ENCODE measurements at regions not wholly inside any gene's neighbourhood (a gene's known extent, or its start where the extent isn't known, plus 50 kb on each side); places are given as distances from the start of the nearest gene placed in this dataset.
"Not testable (repeated sequence)": the region's sequence is repeated elsewhere in the genome, so short reads cannot be mapped to it uniquely, and the experiment has no call there.

- ATAC-seq: no peak
- TF ChIP-seq RAD21 (conservative IDR thresholded peaks at IDR 0.05 in 1 of 2, IDR thresholded peaks at IDR 0.05 in 1 of 2) (no peak), ELK1 (IDR thresholded peaks at IDR 0.05; ENCODE audit: low read depth, low read length) (no peak), E2F6 (IDR thresholded peaks at IDR 0.05; ENCODE audit: borderline replicate concordance, low read depth) (no peak), HES2 (IDR thresholded peaks at IDR 0.05) (no peak), POLR2A (IDR thresholded peaks at IDR 0.05; ENCODE audit: low read length) (no peak), ZSCAN20 (CRISPR knock-in tag; IDR thresholded peaks at IDR 0.05) (no peak), KDM5A (IDR thresholded peaks at IDR 0.05) (no peak), HOXB5 (CRISPR knock-in tag; IDR thresholded peaks at IDR 0.05) (no peak)
- no peak for FAIRE-seq
- no peak for DNase-seq (ENCODE audit: low read depth in 1 of 2, low spot score in 1 of 2)
- H3K4me2 ChIP-seq: no peak overlapping the region
- H3K27ac ChIP-seq: no peak overlapping the region
- POLR2A ChIA-PET: no interaction called here
- CTCF ChIA-PET: interaction anchor here (1.0 kb wide), 1 partner anchor 46 kb away, joined by 3 read pairs; no protein-coding TSS in a partner anchor
- WGBS (ENCODE audit: missing lambda C conversion rate): 61% methylated on average over 1 of the region's 1 CpG
- no peak overlapping the region for H3K4me3 ChIP-seq
- no peaks in the 10 kb centered on the region for H3K4me1 ChIP-seq
- no peaks in the 10 kb centered on the region for H3K9me3 ChIP-seq
Observed at GRCh38 chr9:13915131-13915530, 398.8 kb downstream of the NFIB start.

- no peak for TF ChIP-seq ESRRA (IDR thresholded peaks at IDR 0.05; ENCODE audit: borderline replicate concordance, low read length)
- TF ChIP-seq NFE2L2 (conservative IDR thresholded peaks at IDR 0.05; ENCODE audit: low read length): no peak
- no peak for TF ChIP-seq POLR2A (IDR thresholded peaks at IDR 0.05; ENCODE audit: low read length)
- TF ChIP-seq USF2 (IDR thresholded peaks at IDR 0.05): no peak
- no peak for TF ChIP-seq FOXS1 (CRISPR knock-in tag; IDR thresholded peaks at IDR 0.05)
- TF ChIP-seq NPAS2 (CRISPR knock-in tag; IDR thresholded peaks at IDR 0.05; ENCODE audit: borderline replicate concordance): no peak
- 8% methylated on average over 2 of the region's 2 CpGs for WGBS (ENCODE audit: missing lambda C conversion rate)
- H3K4me1 ChIP-seq: no peaks in the 10 kb centered on the region
- no peaks in the 10 kb centered on the region for H3K9me3 ChIP-seq
- ATAC-seq (no peak), FAIRE-seq (no peak), DNase-seq (ENCODE audit: low read depth in 1 of 2, low spot score in 1 of 2) (no peak)
- POLR2A ChIA-PET: no interaction called here
- CTCF ChIA-PET: interaction anchor here (0.6 to 1.5 kb wide), 3 partner anchors 11 to 851 kb away, joined by 3 read pairs; no protein-coding TSS in a partner anchor
- no peak overlapping the region for H3K27ac ChIP-seq
- no peak overlapping the region for H3K4me3 ChIP-seq
- no peak overlapping the region for H3K4me2 ChIP-seq
Observed at GRCh38 chr9:13911473-13911872, 402.5 kb downstream of the NFIB start.

GRCh38 chr9:13907842-13908241 lies 406.1 kb downstream of the NFIB start:
- POLR2A ChIA-PET; H3K4me1 ChIP-seq; H3K4me2 ChIP-seq; H3K27ac ChIP-seq; H3K9me3 ChIP-seq; CTCF ChIA-PET; FAIRE-seq; ATAC-seq; H3K4me3 ChIP-seq; DNase-seq (ENCODE audit: low read depth in 1 of 2, low spot score in 1 of 2): not testable (repeated sequence)
- WGBS (ENCODE audit: missing lambda C conversion rate): 35% methylated on average over 3 of the region's 3 CpGs

- DNase-seq (ENCODE audit: low read depth in 1 of 2, low spot score in 1 of 2) (no peak), FAIRE-seq (peak; percentile 36), ATAC-seq (no peak)
- TF ChIP-seq CBX2 (IDR thresholded peaks at IDR 0.05; ENCODE audit: borderline replicate concordance, low read depth) (no peak), ZSCAN20 (CRISPR knock-in tag; IDR thresholded peaks at IDR 0.05) (no peak), BCL3 (IDR thresholded peaks at IDR 0.05) (no peak), MAX (IDR thresholded peaks at IDR 0.05) (no peak), POLR2A (IDR thresholded peaks at IDR 0.05; ENCODE audit: low read length) (no peak), HDAC2 (IDR thresholded peaks at IDR 0.05) (no peak), NFE2L2 (conservative IDR thresholded peaks at IDR 0.05; ENCODE audit: low read length) (no peak), JUN (IDR thresholded peaks at IDR 0.05) (no peak), PHF8 (IDR thresholded peaks at IDR 0.05; ENCODE audit: borderline replicate concordance, low read depth) (no peak), RNF2 (IDR thresholded peaks at IDR 0.05; ENCODE audit: borderline replicate concordance, low read depth) (no peak), ESRRA (IDR thresholded peaks at IDR 0.05; ENCODE audit: borderline replicate concordance, low read length) (no peak), MYC (IDR thresholded peaks at IDR 0.05; ENCODE audit: borderline replicate concordance, low read length) (no peak)
- Histone ChIP-seq H3K4me1 (no peaks in the 10 kb centered on the region), H3K4me3 (no peak overlapping the region), H3K27ac (no peak overlapping the region), H3K4me2 (no peak overlapping the region), H3K9me3 (0 out of 3 replicates have a peak, but pooled peaks cover 3% of the 10 kb centered on the region)
- ChIA-PET POLR2A (no interaction called here), CTCF (no interaction called here)
Observed at GRCh38 chr9:13904746-13905145, 409.2 kb downstream of the NFIB start.

Data from A549 (cell line).